H1 (cell line): ENCODE measurements at regions not wholly inside any gene's neighbourhood (a gene's known extent, or its start where the extent isn't known, plus 50 kb on each side); places are given as distances from the start of the nearest gene placed in this dataset.

Experiments
- BCL11A ChIP-seq, 2 experiments: IDR thresholded peaks; one replicate each; pipeline ENCODE4 v1.6.1; 2011; ENCODE audit warnings: low read depth in 2 of 2, low read length in 2 of 2, mild to moderate bottlenecking in 2 of 2
- CHD1 ChIP-seq: IDR thresholded peaks from 2 replicates; pipeline ENCODE4 v1.6.1; 2012; ENCODE audit warnings: low read depth, low read length, improper control_type of control experiment
- CHD2 ChIP-seq: IDR thresholded peaks from 2 replicates; pipeline ENCODE4 v1.6.1; 2012; ENCODE audit warnings: low read length, improper control_type of control experiment
- CREB1 ChIP-seq: IDR thresholded peaks from 2 replicates; pipeline ENCODE4 v1.6.1; 2012; ENCODE audit warnings: inconsistent platforms
- CTCF ChIP-seq, 3 experiments: IDR thresholded peaks; 1 replicate in 2 of 3; 2 replicates in 1 of 3; pipeline versions ENCODE4 v1.5.1 to v1.6.1; 2011; ENCODE audit warnings: low read length in 3 of 3, mild to moderate bottlenecking in 3 of 3, inconsistent platforms in 2 of 3, low read depth in 1 of 3, moderate library complexity in 1 of 3; ENCODE audit not compliant: insufficient read depth in 1 of 3; ENCODE audit errors: control extremely low read depth in 1 of 3
- EGR1 ChIP-seq: IDR thresholded peaks from 2 replicates; pipeline ENCODE4 v1.6.1; 2011; ENCODE audit warnings: low read depth, low read length, borderline replicate concordance
- EZH2 ChIP-seq: fragments of 200-600 bp; sonication (generic); IDR thresholded peaks from 2 replicates; pipeline ENCODE4 v1.7.1; 2012; ENCODE audit warnings: low read depth, mild to moderate bottlenecking, moderate library complexity, low read length, inconsistent platforms; ENCODE audit not compliant: severe bottlenecking
- GABPA ChIP-seq: IDR thresholded peaks from 2 replicates; pipeline ENCODE4 v1.6.1; 2011; ENCODE audit warnings: mild to moderate bottlenecking, low read length, moderate library complexity, borderline replicate concordance; ENCODE audit not compliant: insufficient read depth
- PHF8 ChIP-seq: fragments of 200-600 bp; sonication (generic); conservative IDR thresholded peaks from 2 replicates; pipeline ENCODE4 v1.7.1; 2012; ENCODE audit warnings: low read depth, mild to moderate bottlenecking, inconsistent platforms, low read length, moderate library complexity
- POLR2A ChIP-seq, 2 experiments: IDR thresholded peaks; 1 replicate in 1 of 2; 2 replicates in 1 of 2; pipeline ENCODE4 v1.6.1; 2011; ENCODE audit warnings: low read depth in 2 of 2, low read length in 2 of 2, mild to moderate bottlenecking in 2 of 2; ENCODE audit errors: control extremely low read depth in 1 of 2
- SIRT6 ChIP-seq: IDR thresholded peaks from one replicate; pipeline ENCODE4 v1.7.1; 2012; ENCODE audit warnings: low read length, inconsistent platforms
- USF2 ChIP-seq: IDR thresholded peaks from 2 replicates; pipeline ENCODE4 v1.6.1; 2011; ENCODE audit warnings: low read length, improper control_type of control experiment
- ZNF274 ChIP-seq: IDR thresholded peaks from 2 replicates; pipeline ENCODE4 v1.7.0; 2012; ENCODE audit warnings: low read length, borderline replicate concordance; ENCODE audit errors: extremely low read depth

GRCh38 chr3:31193871-31194270 is 299.4 kb upstream of the GADL1 start:
- TF ChIP-seq EGR1, result no peak
- no peak for TF ChIP-seq POLR2A (IDR thresholded peaks at IDR 0.05; ENCODE audit: control extremely low read depth in 1 of 2, low read depth in 2 of 2, low read length in 2 of 2)
- no peak for TF ChIP-seq CTCF (IDR thresholded peaks at IDR 0.05; ENCODE audit: control extremely low read depth in 1 of 3, insufficient read depth in 1 of 3, low read depth in 1 of 3, low read length in 3 of 3)
- no peak for TF ChIP-seq GABPA
- no peak for TF ChIP-seq CHD1
- no peak for TF ChIP-seq ZNF274
- TF ChIP-seq SIRT6, result no peak
- no peak for TF ChIP-seq BCL11A (IDR thresholded peaks at IDR 0.05; ENCODE audit: low read depth in 2 of 2, low read length in 2 of 2)
- TF ChIP-seq EZH2, result no peak
- TF ChIP-seq PHF8, result no peak
- TF ChIP-seq USF2, result no peak
- TF ChIP-seq CHD2, result no peak
- TF ChIP-seq CREB1, result no peak
